RCC 7860 (cell line): ENCODE measurements at regions not wholly inside any gene's neighbourhood (a gene's known extent, or its start where the extent isn't known, plus 50 kb on each side); places are given as distances from the start of the nearest gene placed in this dataset.

Experiments
- DNase-seq: peaks from one replicate; pipeline ENCODE4 v3.0.0-alpha.2; 2015; ENCODE audit warnings: low spot score
- FAIRE-seq: peaks from 2 replicates; lab custom pipeline; 2012; peaks lifted over from hg19 to GRCh38; lab: Jason Lieb, UNC

DNA sequence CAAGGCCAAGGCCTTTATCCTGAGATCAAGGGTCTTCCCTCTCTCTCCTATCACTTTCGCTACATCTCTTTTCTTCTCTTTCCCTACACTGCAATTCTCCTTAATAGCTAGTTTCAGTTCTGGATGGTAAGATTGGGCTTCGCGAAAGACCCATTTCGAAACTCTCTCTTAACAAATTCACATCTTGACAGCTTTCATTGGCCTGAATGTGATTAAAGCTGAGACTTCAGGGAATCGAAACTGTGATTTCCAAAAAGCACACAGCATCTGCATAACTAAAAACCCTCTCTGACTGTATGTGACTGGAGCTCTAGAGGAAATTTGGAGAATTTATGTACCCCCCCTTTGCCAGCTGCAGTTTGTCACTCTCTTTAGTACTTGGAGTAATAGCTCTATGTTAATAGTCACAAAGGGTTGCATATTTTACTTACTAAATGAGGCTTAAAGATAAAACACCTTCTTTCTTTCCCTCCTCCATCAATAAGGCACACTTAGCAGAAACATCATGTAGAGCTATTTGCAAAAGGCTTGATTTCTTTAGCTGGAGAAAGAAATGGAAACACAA is 105.3 kb upstream of the FAM20A start:
- FAIRE-seq (no peak), DNase-seq (no peak)

DNA sequence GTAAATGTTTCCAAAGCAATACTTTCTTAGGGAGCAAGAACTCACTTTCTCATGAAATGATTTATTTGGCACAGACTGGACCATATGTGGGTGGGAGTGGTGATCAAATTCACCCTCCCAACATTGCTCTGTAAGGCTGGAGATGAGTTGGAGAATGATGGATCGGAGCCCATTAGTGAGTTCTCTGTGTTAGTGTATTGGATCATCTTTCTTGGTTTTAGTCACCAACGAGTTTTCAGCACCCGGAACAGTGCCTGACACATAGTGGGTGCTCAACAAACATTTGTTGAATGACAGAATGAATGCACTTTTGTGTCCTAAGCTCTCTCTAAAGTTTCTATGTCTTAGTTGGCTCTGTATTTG is 104.5 kb upstream of the FAM20A start:
- no peak for DNase-seq
- no peak for FAIRE-seq

DNA sequence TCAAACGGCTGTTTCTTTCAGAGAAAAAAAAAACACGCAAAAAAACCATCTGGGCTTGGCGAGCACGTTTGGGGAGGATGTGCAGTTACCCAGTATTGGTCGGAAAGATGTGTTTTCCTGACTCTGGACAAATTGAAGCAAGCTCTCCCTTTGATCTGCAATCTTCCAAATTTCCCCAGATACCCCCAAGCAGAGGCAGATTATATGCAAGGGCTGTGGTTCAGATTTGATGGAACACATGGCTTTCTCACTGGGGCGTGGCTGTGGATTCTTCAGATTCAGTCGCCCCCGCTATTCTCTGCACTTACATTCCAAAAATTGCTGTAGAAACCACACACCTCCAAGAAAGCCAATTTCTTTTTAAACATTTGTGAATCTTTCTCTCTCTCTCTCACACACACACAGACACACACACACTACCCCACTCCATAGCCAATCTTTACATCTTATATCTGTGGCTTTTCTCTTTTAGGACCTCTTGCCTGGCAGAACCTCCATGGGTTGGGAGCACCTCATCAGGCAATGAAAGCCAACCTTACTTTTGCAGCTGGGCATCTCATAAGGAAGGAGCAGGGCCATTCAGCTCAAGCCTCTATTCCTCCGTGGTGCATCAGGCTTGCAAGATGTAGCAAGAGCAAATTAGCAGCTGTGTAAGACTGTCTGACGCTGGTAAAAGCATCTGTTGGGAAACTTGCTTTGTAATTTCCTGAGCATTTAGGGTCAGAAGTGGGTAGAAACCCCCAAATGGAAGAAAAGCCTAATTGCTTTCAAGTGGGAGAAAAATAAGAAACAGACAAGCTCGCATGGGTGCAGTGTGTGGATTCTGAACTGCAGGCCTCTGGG is 103.9 kb upstream of the FAM20A start:
- DNase-seq = no peak
- FAIRE-seq = no peak

DNA sequence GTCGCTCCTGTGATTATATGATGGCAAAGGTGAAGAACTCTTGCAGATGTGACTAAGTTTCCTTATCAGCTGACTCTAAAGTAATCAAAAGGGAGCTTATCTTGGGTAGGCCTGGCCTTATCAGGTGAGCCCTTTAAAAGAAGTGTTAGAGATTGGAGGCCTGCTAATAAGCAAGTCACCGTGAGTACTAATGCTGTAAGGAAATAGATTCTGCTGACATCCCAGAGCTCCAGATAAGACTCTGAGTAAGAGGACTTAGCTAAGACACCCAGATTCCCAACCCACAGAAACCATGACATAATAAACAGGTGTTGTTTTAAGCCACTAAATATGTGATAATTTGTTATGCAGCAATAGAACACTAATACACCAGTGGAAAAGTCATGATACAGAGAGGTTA is 99.9 kb upstream of the FAM20A start:
- DNase-seq (no peak), FAIRE-seq (no peak)

DNA sequence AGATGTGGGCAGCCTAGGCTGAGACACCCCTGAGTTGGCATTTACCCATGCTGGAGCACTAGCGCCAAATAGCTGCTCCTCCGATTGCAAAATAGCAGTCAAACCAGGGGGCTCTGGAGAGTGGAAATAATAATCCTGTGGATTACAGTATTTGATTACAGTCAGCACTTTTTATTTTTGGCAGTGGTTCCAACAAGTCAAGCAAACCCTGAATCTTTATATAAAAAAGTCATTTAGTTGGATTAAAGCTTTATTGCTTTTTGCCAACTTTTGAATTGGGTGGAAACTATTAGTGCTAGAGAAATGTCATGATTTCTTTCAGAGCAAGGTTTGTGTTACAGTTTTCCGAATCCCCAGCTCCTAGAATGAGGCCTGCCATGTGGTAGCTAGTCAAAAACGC is 99.3 kb upstream of the FAM20A start:
- no peak for FAIRE-seq
- DNase-seq = no peak

DNA sequence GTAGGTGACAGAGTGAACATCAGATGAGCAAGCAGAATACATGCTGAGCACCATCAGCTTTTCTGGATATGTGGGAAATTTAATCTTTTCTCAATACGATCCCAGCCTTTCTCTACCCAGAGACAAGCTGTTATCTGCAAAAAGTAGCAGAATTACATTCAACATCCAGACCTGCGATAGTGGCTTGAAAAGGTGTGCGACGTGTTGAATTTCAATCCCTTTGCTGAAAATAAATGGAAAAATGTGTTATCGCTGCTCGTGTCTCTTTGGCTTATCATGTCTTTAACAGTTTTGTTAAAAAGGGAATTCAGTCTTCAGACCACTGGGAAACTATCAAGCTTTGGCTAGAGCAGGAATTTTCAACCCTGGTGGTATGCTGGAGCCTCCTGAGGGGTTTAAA is 98.8 kb upstream of the FAM20A start:
- DNase-seq = no peak

DNA sequence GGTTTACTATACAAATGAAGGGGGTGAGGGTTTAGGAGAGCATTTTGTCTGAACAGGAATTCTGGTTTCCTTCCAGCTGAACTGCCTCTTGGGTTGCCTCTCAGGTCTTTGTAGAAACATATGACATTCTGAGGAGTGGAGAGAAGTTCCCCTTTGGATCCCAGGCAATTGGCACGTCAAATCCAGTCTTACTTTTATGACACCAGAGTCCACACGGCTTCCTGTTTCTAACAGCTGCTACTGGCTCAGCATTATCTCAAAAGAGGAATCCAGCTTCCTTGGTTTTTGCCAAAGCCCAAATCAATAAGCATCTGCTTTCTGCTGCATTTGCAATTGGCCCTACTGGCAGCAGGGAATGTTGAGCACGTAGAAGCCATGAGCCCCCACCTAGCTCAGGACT is 97.6 kb upstream of the FAM20A start:
- DNase-seq = no peak
- FAIRE-seq = no peak

More for the DNA sequence above, 98.8 kb upstream of the FAM20A start:
- FAIRE-seq = no peak

DNA sequence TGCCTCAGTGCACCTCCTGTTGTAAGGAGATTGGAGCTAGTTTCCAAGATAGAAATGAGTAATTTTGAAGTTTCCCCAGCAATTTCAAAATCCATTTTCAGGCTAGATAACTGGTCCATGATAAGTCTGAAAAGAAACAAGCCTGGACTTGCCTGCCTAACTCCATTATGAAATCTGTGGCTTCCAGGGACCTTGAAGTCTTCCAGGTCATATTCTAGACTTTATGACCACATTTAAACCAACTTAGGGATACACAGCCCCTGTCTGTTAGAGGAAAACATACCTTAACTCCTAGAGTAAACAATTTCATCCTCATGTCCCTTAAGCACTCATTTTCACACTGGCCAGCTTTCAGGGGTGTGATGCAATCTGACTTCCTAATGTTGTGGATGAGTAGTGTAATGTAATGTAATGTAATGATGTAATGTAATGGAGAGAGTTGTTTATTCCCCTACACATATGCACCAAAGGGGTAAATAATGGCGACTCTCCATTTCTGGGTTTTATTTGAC is 96.7 kb upstream of the FAM20A start:
- DNase-seq (no peak), FAIRE-seq (no peak)

DNA sequence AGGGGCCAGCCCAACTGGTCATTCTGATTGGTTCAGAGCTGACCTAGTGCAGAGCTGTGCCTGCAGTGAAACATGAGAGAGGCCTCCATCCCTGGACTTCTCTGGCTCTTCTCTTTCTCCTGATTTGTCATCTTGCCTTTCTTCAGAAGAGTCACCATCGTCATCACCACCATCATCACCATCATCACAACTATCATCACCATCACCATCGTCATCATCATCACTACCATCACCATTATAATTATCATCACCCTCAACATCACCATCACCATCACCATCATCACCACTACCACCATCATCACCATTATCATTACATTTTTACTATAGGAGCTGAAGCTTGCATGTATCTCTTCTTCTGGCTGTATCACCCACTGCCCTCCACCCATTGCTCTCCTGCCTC is 94.5 kb upstream of the FAM20A start:
- FAIRE-seq = no peak

DNA sequence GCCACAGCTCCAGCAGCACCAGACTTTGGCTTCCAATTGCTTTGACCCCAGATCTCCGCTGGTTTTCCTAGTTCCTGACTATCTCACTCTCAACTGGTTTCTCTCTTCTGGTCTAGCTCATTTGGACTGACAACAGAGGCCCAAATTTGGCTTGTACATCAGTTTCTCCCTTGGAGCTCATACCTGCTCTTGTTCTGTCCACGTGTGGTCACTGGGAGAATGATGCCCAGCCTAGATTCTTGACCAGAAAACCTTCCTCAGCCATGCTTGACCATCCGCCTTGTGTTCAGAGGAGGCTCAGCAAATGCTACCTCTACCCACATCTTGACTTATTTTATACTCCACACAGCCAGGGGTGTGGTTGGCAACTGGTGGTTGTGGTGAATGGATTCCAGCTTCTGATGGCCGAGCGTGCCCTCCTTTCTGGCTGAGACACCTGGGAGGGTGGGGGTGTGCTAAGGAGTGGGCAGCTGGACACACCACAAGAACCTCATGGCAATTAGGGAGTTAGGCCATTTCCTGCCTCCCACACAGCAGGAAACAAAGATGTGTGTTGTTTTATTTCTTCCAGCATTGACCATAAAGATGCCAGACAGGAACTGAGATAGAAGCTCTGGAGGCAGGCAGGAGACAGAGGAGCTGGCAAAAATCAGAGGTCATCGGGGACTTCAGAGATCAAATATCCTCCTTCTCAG is 93.8 kb upstream of the FAM20A start:
- DNase-seq (no peak), FAIRE-seq (no peak)

More for the DNA sequence above, 94.5 kb upstream of the FAM20A start:
- no peak for DNase-seq

DNA sequence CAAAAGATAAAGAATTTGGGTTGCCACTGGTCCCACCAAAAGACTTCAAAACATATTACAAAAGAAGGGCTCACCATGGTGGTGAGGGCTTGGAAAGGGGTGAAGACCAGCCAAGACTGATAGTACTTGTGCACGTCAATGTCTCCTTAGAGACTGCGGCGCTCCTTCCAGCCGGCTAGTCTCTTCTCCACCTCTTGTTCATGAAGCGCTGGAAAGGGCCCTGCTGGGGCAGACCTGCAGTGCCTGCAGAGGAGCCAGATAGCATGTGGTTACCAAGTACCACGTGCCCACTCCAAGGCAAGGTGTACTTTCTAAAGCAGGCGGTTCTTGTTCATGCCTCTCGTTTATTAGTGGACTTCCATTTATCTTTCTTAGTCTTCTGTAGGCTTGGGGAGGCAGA is 92.7 kb upstream of the FAM20A start:
- DNase-seq = no peak
- FAIRE-seq = no peak

DNA sequence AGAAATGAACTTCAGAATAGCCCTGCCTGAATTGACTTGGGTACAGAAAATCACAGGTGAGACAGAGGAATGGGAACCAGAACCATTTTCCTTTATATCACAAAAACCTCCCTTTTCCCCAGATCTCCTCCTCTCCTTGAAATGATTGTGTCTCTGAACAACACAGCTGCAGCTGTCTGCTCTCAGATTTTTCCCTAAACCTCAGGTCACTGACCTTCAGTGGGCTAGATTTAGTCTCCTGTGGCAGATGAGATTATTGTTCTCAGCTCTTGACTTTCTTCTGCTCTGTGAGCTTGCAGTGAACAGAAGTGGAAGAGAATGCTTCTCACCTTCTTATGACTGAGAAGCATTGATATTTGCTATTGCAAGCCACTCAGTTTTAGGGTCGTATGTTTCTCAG is 92.3 kb upstream of the FAM20A start:
- FAIRE-seq (no peak), DNase-seq (no peak)

DNA sequence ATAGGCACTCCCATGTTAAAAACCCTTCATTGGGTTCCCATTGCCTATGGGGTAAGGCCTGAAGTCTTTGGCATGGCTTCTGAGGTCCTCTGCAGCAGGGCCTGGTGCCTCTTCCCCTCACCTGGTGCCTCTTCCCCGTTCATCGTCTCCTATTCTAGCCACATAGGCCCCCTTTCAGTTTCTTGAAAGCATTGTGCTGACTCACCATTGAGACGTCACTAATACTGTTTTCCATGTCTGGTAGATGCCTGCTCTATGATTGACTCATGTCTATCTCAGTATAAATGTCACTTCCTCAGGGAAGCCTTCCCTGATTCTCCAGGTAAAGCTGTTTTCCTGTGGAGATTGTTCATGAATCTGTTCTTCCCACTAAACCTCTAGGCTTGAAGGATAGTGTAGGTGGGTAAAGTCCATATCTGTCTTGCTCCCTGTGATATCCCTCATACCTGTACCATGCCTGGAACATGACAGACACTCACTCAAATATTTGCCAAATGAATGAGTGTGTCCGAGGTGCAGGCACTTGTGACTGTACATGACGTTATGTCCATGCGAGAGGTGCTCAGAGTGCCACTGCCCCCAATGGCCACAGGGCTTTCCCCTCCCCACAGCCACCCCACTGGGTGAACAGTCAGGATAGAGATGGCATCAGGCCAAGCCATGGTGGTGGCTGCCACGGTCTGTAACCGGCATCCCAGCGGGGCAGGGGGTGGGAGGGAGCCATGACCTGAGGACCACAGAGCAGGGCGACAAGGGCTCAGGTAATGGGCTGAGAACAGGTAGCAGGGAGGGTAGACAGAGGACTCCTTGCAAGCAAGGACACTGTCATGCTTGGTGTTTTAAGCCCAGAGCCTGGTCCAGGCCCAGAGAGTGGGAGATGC is 85.2 kb upstream of the FAM20A start:
- no peak for FAIRE-seq
- DNase-seq = no peak

DNA sequence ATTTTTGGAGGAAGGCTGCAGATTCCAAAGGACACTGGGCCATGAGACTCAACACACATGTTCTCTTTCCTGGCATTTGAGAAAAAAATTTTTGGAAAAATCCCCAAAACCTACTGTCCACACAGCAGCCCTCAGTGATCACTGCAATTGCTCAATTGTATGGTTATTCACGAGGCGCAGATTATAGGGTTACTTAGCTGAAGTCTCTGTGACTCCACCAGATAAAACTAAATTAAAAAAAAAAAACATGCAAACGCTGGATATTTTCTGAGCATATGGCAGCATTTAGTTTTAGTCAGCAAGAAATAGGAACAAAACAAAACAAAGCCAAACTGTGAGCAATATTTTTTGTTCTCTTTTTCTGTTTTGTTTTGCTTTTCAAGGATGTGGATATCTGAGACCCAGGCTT is 83.8 kb upstream of the FAM20A start:
- FAIRE-seq = no peak

DNA sequence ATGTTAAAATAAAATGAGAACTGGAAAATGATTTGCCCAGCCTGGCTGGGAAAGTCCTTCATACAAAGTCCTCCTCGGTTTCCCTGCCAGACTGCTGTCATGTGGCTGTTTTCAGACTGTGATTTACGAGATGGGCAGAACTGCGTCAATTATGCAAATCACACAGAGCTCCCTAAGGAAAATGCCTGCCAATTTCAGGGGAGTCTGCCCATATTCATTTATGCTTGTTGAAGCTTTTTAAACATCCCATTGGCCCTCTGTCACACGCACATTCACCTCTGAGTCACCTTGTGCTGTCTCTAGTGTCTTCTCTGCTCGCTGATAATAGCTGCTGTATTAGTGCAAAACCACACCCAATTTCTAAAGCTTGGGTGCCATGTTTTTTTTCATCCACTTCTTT is 81.7 kb upstream of the FAM20A start:
- DNase-seq (no peak), FAIRE-seq (no peak)

More for the DNA sequence above, 83.8 kb upstream of the FAM20A start:
- DNase-seq = no peak

DNA sequence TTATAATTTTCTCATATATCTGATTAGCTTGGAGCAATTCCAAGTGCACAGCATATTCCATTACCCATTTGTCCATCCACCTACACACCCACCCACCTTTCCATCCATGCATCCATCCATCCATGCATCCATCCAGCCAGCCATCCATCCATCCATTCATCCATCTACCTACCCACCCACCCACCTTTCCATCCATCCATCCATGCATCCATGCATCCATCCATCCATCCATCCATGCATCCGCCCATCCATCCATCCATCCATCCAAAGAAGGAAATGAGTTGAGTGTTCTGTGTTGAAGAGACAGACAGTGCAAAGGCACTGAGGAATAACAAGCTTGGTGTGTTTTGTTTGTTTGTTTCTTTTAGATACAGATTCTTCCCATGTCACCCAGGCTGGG is 78.7 kb upstream of the FAM20A start:
- FAIRE-seq = no peak
- DNase-seq = no peak

DNA sequence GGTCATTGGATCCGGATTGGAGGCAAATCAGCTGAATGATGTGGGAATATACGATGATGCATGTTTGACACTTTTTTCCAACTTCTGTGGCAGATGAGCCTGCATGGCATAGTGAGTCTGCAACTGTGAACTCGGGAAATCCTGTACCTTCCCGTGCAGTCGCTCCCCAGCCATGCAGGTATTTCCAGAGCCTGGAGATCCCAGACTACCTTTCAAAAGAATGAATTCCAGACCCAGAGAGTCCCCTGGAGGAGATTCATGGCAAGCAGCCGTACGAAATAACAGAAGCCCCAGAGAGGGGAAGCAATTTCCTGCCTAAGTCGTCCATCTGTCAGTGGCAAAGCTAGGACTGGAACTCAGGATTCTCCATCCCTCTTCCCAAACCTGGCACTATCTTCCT is 75.7 kb upstream of the FAM20A start:
- FAIRE-seq = no peak
- no peak for DNase-seq

DNA sequence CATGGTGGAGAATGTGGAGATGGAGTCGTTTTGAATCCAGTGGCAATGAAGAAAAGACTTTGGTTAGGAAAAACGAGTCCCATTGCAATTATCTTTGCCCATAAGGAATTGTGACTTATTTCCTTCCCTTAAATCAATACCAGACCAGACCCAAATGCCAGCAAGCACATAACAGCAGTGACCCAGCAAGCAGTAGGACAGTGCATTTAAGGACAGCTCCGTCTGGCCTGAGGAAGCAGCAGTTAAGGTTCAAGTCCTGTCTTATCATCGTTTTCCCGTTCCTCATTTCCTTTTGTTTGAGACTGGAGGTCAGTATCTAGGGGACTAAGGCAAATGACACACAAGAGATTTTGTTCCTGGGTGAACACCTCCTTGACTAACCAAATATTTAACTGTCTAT is 74.6 kb upstream of the FAM20A start:
- DNase-seq (no peak), FAIRE-seq (no peak)

DNA sequence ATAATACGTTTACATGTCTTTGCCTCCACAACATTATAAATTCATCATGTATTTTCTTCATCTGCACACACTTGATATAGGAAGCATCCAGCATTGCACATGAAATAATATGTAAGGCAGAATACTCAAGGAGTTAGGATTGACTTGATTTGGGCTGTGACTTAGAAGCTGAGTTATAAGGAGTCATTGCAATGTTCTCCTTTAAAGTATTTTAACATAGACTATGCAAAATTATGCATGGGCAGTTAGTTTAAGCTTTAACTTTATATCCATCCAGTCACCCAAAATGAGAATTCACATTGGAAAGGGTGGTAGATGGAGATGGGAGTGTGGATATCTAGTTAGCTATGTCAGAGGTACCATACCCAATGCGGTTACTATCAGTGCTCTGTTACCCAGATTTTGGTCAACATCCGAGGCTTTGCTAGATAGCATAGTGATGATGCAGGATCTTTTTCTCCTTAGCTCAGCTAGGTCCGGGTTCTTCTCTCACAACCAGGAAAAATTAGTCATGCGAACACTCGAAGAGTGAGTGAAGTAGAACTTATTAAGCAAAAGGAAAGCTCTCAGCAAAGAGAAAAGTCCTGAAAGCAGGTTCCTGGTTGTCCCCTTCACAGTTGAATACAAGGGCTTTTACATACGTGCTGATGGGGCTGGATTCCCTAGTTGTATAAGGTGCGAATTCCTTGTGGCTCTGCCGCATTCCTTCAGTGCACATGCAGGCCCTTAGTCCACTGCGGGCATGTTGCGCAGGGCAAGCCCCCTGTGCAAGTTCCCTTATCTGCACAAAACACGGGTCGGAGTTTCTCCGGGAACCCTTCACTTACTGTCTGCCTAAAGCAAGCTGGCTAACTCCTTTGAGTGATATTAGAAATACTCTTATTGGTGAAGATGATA is 73.1 kb upstream of the FAM20A start:
- DNase-seq = no peak
- no peak for FAIRE-seq
